AG04450 (cell line): ENCODE measurements at regions not wholly inside any gene's neighbourhood (a gene's known extent, or its start where the extent isn't known, plus 50 kb on each side); places are given as distances from the start of the nearest gene placed in this dataset.

Experiments
- CTCF ChIA-PET: fragments of 300-600, 350-600 bp; formaldehyde crosslinking; extraction: SDS; loops from one replicate; lab custom pipeline; 2022; ENCODE audit warnings: antibody characterized with exemption, inconsistent platforms; lab: Charles Lee
- POLR2A ChIA-PET: fragments of 350-600 bp; formaldehyde crosslinking; extraction: SDS; loops from one replicate; lab custom pipeline; 2021; ENCODE audit warnings: antibody characterized with exemption, inconsistent platforms; lab: Yijun Ruan, JAX
- DNase-seq: peaks from one replicate; pipeline ENCODE4 v3.0.0-alpha.2; 2011; ENCODE audit warnings: low read depth, low spot score
- H3K27ac ChIP-seq: one replicate; pipeline ENCODE4 v1.5.1; 2012; ENCODE audit warnings: low read depth, low read length, control low read depth
- H3K27me3 ChIP-seq: one replicate; pipeline ENCODE4 v1.6.0; 2012; ENCODE audit warnings: low read length; ENCODE audit not compliant: control insufficient read depth, insufficient read depth
- H3K4me3 ChIP-seq: 2 replicates; pipeline ENCODE4 v1.5.1; 2011; ENCODE audit warnings: mild to moderate bottlenecking, low read depth, low read length, control low read depth
- H3K9me3 ChIP-seq: 2 replicates; pipeline ENCODE4 v1.5.1; 2012; ENCODE audit warnings: low read length; ENCODE audit not compliant: control insufficient read depth, insufficient read depth
- CTCF ChIP-seq: IDR thresholded peaks from 2 replicates; pipeline ENCODE4 v1.5.1; 2011; ENCODE audit warnings: low read depth, low read length, control low read depth, inconsistent platforms

- POLR2A ChIA-PET, result no interaction called here
- TF ChIP-seq CTCF, result no peak
- Histone ChIP-seq H3K27me3 (peaks cover 4% of the 10 kb centered on the region), H3K9me3 (no peaks in the 10 kb centered on the region), H3K4me3 (no peak overlapping the region), H3K27ac (no peak overlapping the region)
- CTCF ChIA-PET, result interaction anchor here (1.0 kb wide), 1 partner anchor 11 kb away, joined by 3 read pairs; no protein-coding TSS in a partner anchor
- DNase-seq, result no peak
These were observed 218.8 kb upstream of the PKDCC start for GRCh38 chr2:41829052-41829451.

GRCh38 chr2:41830600-41830999, 217.2 kb upstream of the PKDCC start:
- no peak for TF ChIP-seq CTCF
- no peak for DNase-seq
- peaks cover 4% of the 10 kb centered on the region for H3K27me3 ChIP-seq
- H3K4me3 ChIP-seq, result no peak overlapping the region
- no peak overlapping the region for H3K27ac ChIP-seq
- CTCF ChIA-PET, result no interaction called here
- no peaks in the 10 kb centered on the region for H3K9me3 ChIP-seq
- POLR2A ChIA-PET, result no interaction called here

- CTCF ChIA-PET, result no interaction called here
- TF ChIP-seq CTCF, result no peak
- POLR2A ChIA-PET, result no interaction called here
- no peak for DNase-seq
- Histone ChIP-seq H3K27ac (no peak overlapping the region), H3K9me3 (no peaks in the 10 kb centered on the region), H3K27me3 (peaks cover 4% of the 10 kb centered on the region), H3K4me3 (no peak overlapping the region)
These were observed 215.6 kb upstream of the PKDCC start for GRCh38 chr2:41832218-41832617.

GRCh38 chr2:41835401-41835800, 212.4 kb upstream of the PKDCC start:
- TF ChIP-seq CTCF, result no peak
- CTCF ChIA-PET, result no interaction called here
- POLR2A ChIA-PET, result no interaction called here
- no peaks in the 10 kb centered on the region for H3K9me3 ChIP-seq
- H3K27me3 ChIP-seq, result no peaks in the 10 kb centered on the region
- no peak overlapping the region for H3K4me3 ChIP-seq
- DNase-seq, result no peak
- no peak overlapping the region for H3K27ac ChIP-seq

GRCh38 chr2:41836948-41837347, 210.9 kb upstream of the PKDCC start:
- H3K27me3 ChIP-seq, result no peaks in the 10 kb centered on the region
- H3K27ac ChIP-seq, result no peak overlapping the region
- no peak for TF ChIP-seq CTCF
- DNase-seq, result no peak
- H3K9me3 ChIP-seq, result no peaks in the 10 kb centered on the region
- ChIA-PET CTCF (no interaction called here), POLR2A (no interaction called here)
- no peak overlapping the region for H3K4me3 ChIP-seq
